Neural cell (in vitro differentiated cells): ENCODE measurements at regions not wholly inside any gene's neighbourhood (a gene's known extent, or its start where the extent isn't known, plus 50 kb on each side); places are given as distances from the start of the nearest gene placed in this dataset.

ENCODE experiments used
- POLR2AphosphoS5 ChIP-seq: IDR thresholded peaks from 2 replicates; pipeline ENCODE4 v1.6.1; 2012
- SMC3 ChIP-seq: fragments of 450-650 bp; conservative IDR thresholded peaks from 2 replicates; pipeline ENCODE4 v1.6.1; 2014; ENCODE audit warnings: antibody characterized with exemption, mild to moderate bottlenecking, moderate library complexity; ENCODE audit not compliant: poor library complexity
- TF ChIP-seq, protein P1 (sequence below): fragments of 450-650 bp; IDR thresholded peaks from 2 replicates; pipeline ENCODE4 v1.5.1; 2014; ENCODE audit warnings: antibody characterized with exemption, mild to moderate bottlenecking, moderate library complexity; ENCODE audit not compliant: poor library complexity, severe bottlenecking

DNA sequence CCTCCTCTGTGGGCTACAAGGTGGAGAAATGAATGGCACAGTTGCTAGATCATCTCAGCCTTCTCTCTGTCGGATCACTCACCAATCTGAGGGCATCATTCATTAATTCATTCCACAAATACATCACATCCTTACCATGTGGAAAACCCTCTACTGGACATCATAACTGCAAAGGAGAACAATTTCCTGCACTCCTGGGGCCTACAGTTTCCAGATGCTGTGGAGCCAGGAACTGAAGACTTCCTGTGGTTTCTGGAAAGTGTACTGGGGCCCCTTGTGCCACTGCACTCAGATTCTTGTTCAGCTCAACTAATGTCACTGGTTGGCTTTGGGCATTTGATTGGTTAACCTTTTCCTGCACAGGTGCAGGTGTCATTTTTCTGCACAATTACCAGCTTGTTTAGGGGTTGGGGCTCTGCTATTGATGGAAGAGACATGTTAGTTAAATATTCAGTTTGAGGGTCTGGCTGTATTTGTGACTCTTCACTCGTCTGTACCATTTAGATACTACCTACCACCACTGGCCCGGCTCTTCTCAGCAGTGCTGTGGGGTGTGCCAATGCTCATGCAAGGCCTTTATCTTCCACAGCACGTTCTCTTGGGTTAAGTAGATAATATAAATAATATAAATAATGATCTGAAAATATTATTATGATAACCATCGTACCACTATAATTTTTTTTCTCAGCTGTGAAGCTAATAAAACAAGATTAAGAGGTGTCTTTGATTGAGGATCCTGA is 427.3 kb downstream of the TSN start:
- TF ChIP-seq SMC3 (no peak), POLR2AphosphoS5 (no peak)
- TF ChIP-seq, protein P1, sequence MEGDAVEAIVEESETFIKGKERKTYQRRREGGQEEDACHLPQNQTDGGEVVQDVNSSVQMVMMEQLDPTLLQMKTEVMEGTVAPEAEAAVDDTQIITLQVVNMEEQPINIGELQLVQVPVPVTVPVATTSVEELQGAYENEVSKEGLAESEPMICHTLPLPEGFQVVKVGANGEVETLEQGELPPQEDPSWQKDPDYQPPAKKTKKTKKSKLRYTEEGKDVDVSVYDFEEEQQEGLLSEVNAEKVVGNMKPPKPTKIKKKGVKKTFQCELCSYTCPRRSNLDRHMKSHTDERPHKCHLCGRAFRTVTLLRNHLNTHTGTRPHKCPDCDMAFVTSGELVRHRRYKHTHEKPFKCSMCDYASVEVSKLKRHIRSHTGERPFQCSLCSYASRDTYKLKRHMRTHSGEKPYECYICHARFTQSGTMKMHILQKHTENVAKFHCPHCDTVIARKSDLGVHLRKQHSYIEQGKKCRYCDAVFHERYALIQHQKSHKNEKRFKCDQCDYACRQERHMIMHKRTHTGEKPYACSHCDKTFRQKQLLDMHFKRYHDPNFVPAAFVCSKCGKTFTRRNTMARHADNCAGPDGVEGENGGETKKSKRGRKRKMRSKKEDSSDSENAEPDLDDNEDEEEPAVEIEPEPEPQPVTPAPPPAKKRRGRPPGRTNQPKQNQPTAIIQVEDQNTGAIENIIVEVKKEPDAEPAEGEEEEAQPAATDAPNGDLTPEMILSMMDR = no peak
